Panc1 (cell line): ENCODE measurements at regions not wholly inside any gene's neighbourhood (a gene's known extent, or its start where the extent isn't known, plus 50 kb on each side); places are given as distances from the start of the nearest gene placed in this dataset.

Experiments
- ATAC-seq: fragments of 200-7000 bp; cut with Tn5 transposase; 2 replicates; pipeline ENCODE4 v1.9.1; 2020; ENCODE audit warnings: mild to moderate bottlenecking, moderate library complexity
- BruUV-seq: library from RNA; stranded (reverse); fragments of 400-500 nt; replicated peaks from 2 replicates; lab custom pipeline; 2021; lab: Mats Ljungman, UMichigan
- CTCF ChIA-PET: fragments of 300-600 bp; sonication (Branson Sonifier 250); formaldehyde crosslinking; loops from one replicate; lab custom pipeline; 2022; ENCODE audit warnings: antibody characterized with exemption; lab: Charles Lee
- POLR2A ChIA-PET: fragments of 300-600 bp; sonication (Branson Sonifier 250); formaldehyde crosslinking; loops from one replicate; lab custom pipeline; 2022; ENCODE audit warnings: antibody characterized with exemption; lab: Charles Lee
- DNase-seq: peaks from one replicate; pipeline ENCODE4 v3.0.0-alpha.2; 2010; ENCODE audit warnings: low read depth, low spot score
- H3K27ac ChIP-seq: 2 replicates; pipeline ENCODE4 v1.5.1; 2011; ENCODE audit warnings: mild to moderate bottlenecking, low read length, inconsistent platforms
- H3K27me3 ChIP-seq: fragments of 200-500 bp; sonication (Bioruptor generic); 2 replicates; pipeline ENCODE4 v1.6.0; 2014; ENCODE audit warnings: low read length, inconsistent platforms; ENCODE audit not compliant: control insufficient read depth, insufficient read depth
- H3K36me3 ChIP-seq: fragments of 200-500 bp; sonication (Bioruptor generic); 2 replicates; pipeline ENCODE4 v1.5.1; 2014; ENCODE audit warnings: inconsistent platforms, mild to moderate bottlenecking, low read length, moderate library complexity; ENCODE audit not compliant: control insufficient read depth, insufficient read depth
- H3K4me1 ChIP-seq: 2 replicates; pipeline ENCODE4 v1.5.1; 2011; ENCODE audit warnings: inconsistent platforms, mild to moderate bottlenecking, low read length, moderate library complexity; ENCODE audit not compliant: control insufficient read depth, insufficient read depth
- H3K4me3 ChIP-seq, 2 experiments: 2 replicates each; pipeline ENCODE4 v1.5.1; 2011 to 2012; ENCODE audit warnings: low read depth in 2 of 2, low read length in 2 of 2, mild to moderate bottlenecking in 2 of 2, inconsistent platforms in 1 of 2, moderate library complexity in 1 of 2
- H3K9me3 ChIP-seq: fragments of 200-500 bp; sonication (Bioruptor generic); 2 replicates; pipeline ENCODE4 v1.5.1; 2014; ENCODE audit warnings: low read depth, mild to moderate bottlenecking, inconsistent platforms, low read length, moderate library complexity; ENCODE audit not compliant: control insufficient read depth, insufficient read depth
- POLR2AphosphoS5 ChIP-seq: IDR thresholded peaks from 2 replicates; pipeline ENCODE4 v1.6.1; 2012; ENCODE audit warnings: mild to moderate bottlenecking, low read depth, low read length, moderate library complexity
- SIN3A ChIP-seq: IDR thresholded peaks from 2 replicates; pipeline ENCODE4 v1.6.1; 2012; ENCODE audit warnings: low read depth, mild to moderate bottlenecking, low read length, moderate library complexity, borderline replicate concordance; ENCODE audit not compliant: insufficient read depth
- TCF7L2 ChIP-seq: IDR thresholded peaks from 2 replicates; pipeline ENCODE4 v1.6.1; 2011; ENCODE audit warnings: mild to moderate bottlenecking, low read depth, low read length, inconsistent platforms
- in situ Hi-C: cut with HindIII; loops from 2 replicates; pipeline ENCODE4 v1.10.0; 2016; ENCODE audit warnings: low sequenced_read_pairs, low pct_unique_long_range_greater_than_20kb
- intact Hi-C: fragments of 100-400 bp; cut with micrococcal nuclease; formaldehyde crosslinking; loops from one replicate; pipeline ENCODE4 v1.10.0; 2022; ENCODE audit not compliant: unreplicated experiment
- TF ChIP-seq, protein P1 (sequence below), 2 experiments: IDR thresholded peaks; 2 replicates each; pipeline ENCODE4 v1.6.1; 2011 to 2012; ENCODE audit warnings: low read depth in 2 of 2, control low read depth in 1 of 2, low read length in 1 of 2, mild to moderate bottlenecking in 1 of 2, moderate library complexity in 1 of 2; ENCODE audit not compliant: insufficient read depth in 1 of 2
- TF ChIP-seq, protein P2 (sequence below): fragments of 450-650 bp; IDR thresholded peaks from 2 replicates; pipeline ENCODE4 v1.5.1; 2017; ENCODE audit warnings: mild to moderate bottlenecking

DNA sequence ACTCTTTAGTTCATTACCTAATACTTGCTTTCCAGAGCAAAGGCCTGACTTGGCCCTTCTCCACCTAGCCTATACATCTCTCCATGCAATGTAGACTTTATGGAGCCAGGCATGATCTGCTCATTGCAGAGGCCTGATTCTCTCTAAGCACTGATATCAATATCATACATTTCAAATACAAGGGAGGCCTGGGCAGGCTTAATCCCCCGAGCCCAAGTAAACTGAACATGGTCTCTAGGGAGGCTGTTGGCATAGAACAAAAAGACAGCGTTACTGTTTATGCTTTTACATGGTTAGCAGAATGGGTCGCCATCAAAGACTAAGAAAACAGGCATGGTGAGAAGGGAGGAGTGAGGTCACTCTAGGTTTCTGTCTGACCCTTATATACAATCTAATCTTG is 695.1 kb downstream of the ZEB2 start:
- no TSS peak for BruUV-seq

DNA sequence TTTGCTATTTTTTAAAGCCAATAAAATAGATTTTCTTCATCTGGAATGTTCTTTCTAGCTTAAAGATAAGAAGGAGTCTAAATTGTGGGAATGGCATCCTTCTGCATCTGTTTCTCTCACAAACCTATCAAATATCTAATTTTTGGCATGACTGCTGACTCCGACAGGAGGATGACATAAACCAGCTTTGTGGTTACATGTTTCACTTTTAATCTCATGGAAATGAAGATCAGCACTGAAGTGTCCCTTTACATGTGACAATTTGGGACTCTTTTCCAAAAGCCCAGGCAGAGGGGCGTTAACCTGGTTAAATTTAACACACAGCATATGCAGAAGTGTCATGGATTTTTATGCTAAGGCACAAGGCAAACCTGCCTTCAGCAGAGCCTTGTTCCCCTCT is 694.7 kb downstream of the ARHGAP15 start:
- Histone ChIP-seq H3K27ac (no peak overlapping the region), H3K27me3 (no peaks in the 10 kb centered on the region), H3K36me3 (no peaks in the 10 kb centered on the region), H3K4me3 (no peak overlapping the region), H3K4me1 (no peaks in the 10 kb centered on the region), H3K9me3 (no peaks in the 10 kb centered on the region)
- BruUV-seq, result no TSS peak
- TF ChIP-seq TCF7L2, result no peak
- TF ChIP-seq POLR2AphosphoS5, result no peak
- TF ChIP-seq, protein P1, sequence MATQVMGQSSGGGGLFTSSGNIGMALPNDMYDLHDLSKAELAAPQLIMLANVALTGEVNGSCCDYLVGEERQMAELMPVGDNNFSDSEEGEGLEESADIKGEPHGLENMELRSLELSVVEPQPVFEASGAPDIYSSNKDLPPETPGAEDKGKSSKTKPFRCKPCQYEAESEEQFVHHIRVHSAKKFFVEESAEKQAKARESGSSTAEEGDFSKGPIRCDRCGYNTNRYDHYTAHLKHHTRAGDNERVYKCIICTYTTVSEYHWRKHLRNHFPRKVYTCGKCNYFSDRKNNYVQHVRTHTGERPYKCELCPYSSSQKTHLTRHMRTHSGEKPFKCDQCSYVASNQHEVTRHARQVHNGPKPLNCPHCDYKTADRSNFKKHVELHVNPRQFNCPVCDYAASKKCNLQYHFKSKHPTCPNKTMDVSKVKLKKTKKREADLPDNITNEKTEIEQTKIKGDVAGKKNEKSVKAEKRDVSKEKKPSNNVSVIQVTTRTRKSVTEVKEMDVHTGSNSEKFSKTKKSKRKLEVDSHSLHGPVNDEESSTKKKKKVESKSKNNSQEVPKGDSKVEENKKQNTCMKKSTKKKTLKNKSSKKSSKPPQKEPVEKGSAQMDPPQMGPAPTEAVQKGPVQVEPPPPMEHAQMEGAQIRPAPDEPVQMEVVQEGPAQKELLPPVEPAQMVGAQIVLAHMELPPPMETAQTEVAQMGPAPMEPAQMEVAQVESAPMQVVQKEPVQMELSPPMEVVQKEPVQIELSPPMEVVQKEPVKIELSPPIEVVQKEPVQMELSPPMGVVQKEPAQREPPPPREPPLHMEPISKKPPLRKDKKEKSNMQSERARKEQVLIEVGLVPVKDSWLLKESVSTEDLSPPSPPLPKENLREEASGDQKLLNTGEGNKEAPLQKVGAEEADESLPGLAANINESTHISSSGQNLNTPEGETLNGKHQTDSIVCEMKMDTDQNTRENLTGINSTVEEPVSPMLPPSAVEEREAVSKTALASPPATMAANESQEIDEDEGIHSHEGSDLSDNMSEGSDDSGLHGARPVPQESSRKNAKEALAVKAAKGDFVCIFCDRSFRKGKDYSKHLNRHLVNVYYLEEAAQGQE (IDR thresholded peaks at IDR 0.05; ENCODE audit: insufficient read depth in 1 of 2, low read depth in 2 of 2, low read length in 1 of 2), result no peak
- no peak for TF ChIP-seq SIN3A
- TF ChIP-seq, protein P2, sequence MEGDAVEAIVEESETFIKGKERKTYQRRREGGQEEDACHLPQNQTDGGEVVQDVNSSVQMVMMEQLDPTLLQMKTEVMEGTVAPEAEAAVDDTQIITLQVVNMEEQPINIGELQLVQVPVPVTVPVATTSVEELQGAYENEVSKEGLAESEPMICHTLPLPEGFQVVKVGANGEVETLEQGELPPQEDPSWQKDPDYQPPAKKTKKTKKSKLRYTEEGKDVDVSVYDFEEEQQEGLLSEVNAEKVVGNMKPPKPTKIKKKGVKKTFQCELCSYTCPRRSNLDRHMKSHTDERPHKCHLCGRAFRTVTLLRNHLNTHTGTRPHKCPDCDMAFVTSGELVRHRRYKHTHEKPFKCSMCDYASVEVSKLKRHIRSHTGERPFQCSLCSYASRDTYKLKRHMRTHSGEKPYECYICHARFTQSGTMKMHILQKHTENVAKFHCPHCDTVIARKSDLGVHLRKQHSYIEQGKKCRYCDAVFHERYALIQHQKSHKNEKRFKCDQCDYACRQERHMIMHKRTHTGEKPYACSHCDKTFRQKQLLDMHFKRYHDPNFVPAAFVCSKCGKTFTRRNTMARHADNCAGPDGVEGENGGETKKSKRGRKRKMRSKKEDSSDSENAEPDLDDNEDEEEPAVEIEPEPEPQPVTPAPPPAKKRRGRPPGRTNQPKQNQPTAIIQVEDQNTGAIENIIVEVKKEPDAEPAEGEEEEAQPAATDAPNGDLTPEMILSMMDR, result no peak
- ChIA-PET CTCF (no interaction called here), POLR2A (no interaction called here)
- DNase-seq, result no peak
- intact Hi-C loops, result no loop called here
- in situ Hi-C loops, result no loop called here
- ATAC-seq, result no peak

More for the DNA sequence above, 695.1 kb downstream of the ZEB2 start:
- Histone ChIP-seq H3K4me3 (no peak overlapping the region), H3K27ac (no peak overlapping the region), H3K9me3 (no peaks in the 10 kb centered on the region), H3K27me3 (no peaks in the 10 kb centered on the region), H3K4me1 (no peaks in the 10 kb centered on the region), H3K36me3 (no peaks in the 10 kb centered on the region)
- ATAC-seq, result no peak
- intact Hi-C loops (no loop called here), in situ Hi-C loops (no loop called here)
- no peak for DNase-seq
- no peak for TF ChIP-seq POLR2AphosphoS5
- no peak for TF ChIP-seq SIN3A
- TF ChIP-seq, protein P2, result no peak
- TF ChIP-seq, protein P1 (IDR thresholded peaks at IDR 0.05; ENCODE audit: insufficient read depth in 1 of 2, low read depth in 2 of 2, low read length in 1 of 2), result no peak
- no peak for TF ChIP-seq TCF7L2
- ChIA-PET POLR2A (no interaction called here), CTCF (no interaction called here)
